ENCODE measurements at regions not wholly inside any gene's neighbourhood (a gene's known extent, or its start where the extent isn't known, plus 50 kb on each side); places are given as distances from the start of the nearest gene placed in this dataset.
A peak's percentile ranks its signal among the peaks of the same experiment; 100 is the strongest.

DNA sequence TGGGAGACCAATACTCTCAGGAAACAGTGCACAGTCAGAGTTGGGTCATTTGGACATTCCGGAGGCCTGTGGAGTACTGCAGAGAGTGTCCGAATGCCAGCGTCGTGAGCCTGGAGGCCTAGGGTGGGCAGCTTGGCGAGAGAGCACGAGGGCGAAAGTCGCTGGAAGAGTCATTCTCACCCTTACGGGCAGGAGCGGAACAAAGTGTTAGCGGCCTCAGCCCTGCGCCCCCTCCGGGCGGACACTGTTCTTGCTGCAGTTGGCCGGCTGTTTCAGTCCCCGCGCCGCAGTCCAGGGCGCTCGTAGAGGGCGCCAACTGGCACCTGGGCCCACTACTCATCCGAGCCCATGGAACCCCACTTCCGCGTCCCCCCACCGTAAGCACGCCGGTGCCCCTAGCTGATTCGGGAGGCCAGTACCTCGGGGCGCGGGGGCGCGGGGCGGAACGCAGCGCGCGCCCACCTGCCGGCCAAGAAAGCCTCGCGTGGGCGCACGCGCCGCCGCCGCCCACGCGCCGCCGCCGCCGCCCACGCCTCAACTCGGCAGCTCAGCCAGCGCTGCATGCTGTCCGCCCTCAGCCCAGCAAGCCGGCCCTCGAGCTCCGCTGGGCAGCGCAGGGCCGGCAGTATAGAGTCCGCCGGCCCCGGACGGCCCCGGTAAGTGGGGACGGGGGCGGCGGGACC is 99.7 kb upstream of the CCL21 start:
- no peak overlapping the region for H2BK12ac ChIP-seq (ENCODE audit: insufficient read length, low read depth, low read length)
- no peak overlapping the region for H2BK15ac ChIP-seq (ENCODE audit: low read depth, low read length)
- H4K91ac ChIP-seq (ENCODE audit: insufficient read length, low read depth, low read length): no peak overlapping the region
- no peak overlapping the region for H3K9ac ChIP-seq (ENCODE audit: extremely low read depth, insufficient read length, low read length)
- H3K4me2 ChIP-seq (ENCODE audit: insufficient read depth, insufficient read length, low read length): peak overlapping the region; percentile 9
- peaks cover 4% of the 10 kb centered on the region; the same call in 1 of the 2 replicates for H3K27me3 ChIP-seq (ENCODE audit: insufficient read depth, low read length)
- peak overlapping the region in 1 of 2 experiments; percentile 55; a peak in 2 of 5 replicates for H3K4me3 Mint-ChIP-seq
- no peak overlapping the region for H3K23ac ChIP-seq (ENCODE audit: insufficient read length, low read depth, low read length)
- H3K4ac ChIP-seq (ENCODE audit: low read depth, low read length): no peak overlapping the region
- no peak overlapping the region for H3K27ac Mint-ChIP-seq
- H4K8ac ChIP-seq (replicated peaks; ENCODE audit: insufficient read length, low read depth, low read length): no peak overlapping the region
- peak; percentile 84 for DNase-seq
- H3K18ac ChIP-seq (ENCODE audit: insufficient read length, low read depth, low read length): no peak overlapping the region
- no peak overlapping the region for H2BK5ac ChIP-seq (ENCODE audit: insufficient read length, low read length)
- peaks cover 81% of the 10 kb centered on the region for H3K27me3 Mint-ChIP-seq (ENCODE audit: low read depth)
- H3K23me2 ChIP-seq (ENCODE audit: insufficient read length, low read depth, low read length, poor library complexity, severe bottlenecking): no peaks in the 10 kb centered on the region
- no peak overlapping the region for H3K27ac ChIP-seq (ENCODE audit: insufficient read length, low read depth, low read length)
- H2AFZ ChIP-seq (ENCODE audit: low read length): no peak overlapping the region
- H4K5ac ChIP-seq (ENCODE audit: insufficient read length, low read depth, low read length): no peak overlapping the region
- no peak overlapping the region for H2AK5ac ChIP-seq (ENCODE audit: insufficient read length, low read length)
- no peak overlapping the region for H2BK20ac ChIP-seq (ENCODE audit: low read depth, low read length, poor library complexity, severe bottlenecking)
- no peaks in the 10 kb centered on the region for H3K9me3 ChIP-seq (ENCODE audit: control insufficient read depth, low read depth, low read length)
- no peak overlapping the region for H3K56ac ChIP-seq (ENCODE audit: insufficient read length, low read depth, low read length)
- no peak overlapping the region for H3T11ph ChIP-seq (ENCODE audit: low read length)
- H3K9me3 Mint-ChIP-seq: peaks cover 18 to 22% of the 10 kb centered on the region in 2 experiments
- WGBS (ENCODE audit: extremely low coverage, insufficient read length, low lambda C conversion rate): no CpG with 5 or more reads among the region's 70 CpGs
- no peak overlapping the region for H3K14ac ChIP-seq (ENCODE audit: insufficient read depth, low read length)
- H3K4me1 Mint-ChIP-seq: peaks cover 3% of the 10 kb centered on the region in 2 experiments; a peak in 2 of 4 replicates
- no peaks in the 10 kb centered on the region for H3K79me1 ChIP-seq (ENCODE audit: insufficient read depth, low read depth, low read length, poor library complexity, severe bottlenecking)
- H2BK120ac ChIP-seq (ENCODE audit: low read depth, low read length, poor library complexity, severe bottlenecking): no peak overlapping the region
- H3K4me1 ChIP-seq (ENCODE audit: insufficient read depth, low read length): no peaks in the 10 kb centered on the region
- TF ChIP-seq CTCF (conservative IDR thresholded peaks at IDR 0.05): peak; percentile 74
- no peaks in the 10 kb centered on the region for H4K20me1 ChIP-seq (ENCODE audit: control insufficient read depth, insufficient read depth, insufficient read length)
- no peaks in the 10 kb centered on the region for H3K36me3 Mint-ChIP-seq (ENCODE audit: insufficient read depth in 1 of 3, low read depth in 3 of 3)
- H3K79me2 ChIP-seq (ENCODE audit: insufficient read depth, low read length): no peaks in the 10 kb centered on the region

Measured in H9 (cell line).